Uterus (tissue), 2 donors: ENCODE measurements at regions not wholly inside any gene's neighbourhood (a gene's known extent, or its start where the extent isn't known, plus 50 kb on each side); places are given as distances from the start of the nearest gene placed in this dataset.

Experiments used
- CTCF ChIP-seq, 4 experiments: fragments of 200-600 bp in 2 of 4; fragments of 450-650 bp in 2 of 4; sonication (generic) in 2 of 4; IDR thresholded peaks; one replicate each; pipeline ENCODE4 v1.5.1; 2016 to 2019; ENCODE audit warnings: antibody characterized with exemption in 4 of 4, mild to moderate bottlenecking in 2 of 4, moderate library complexity in 1 of 4
- POLR2A ChIP-seq, 2 donors: fragments of 450-650 bp; IDR thresholded peaks; one replicate each; pipeline ENCODE4 v1.6.1; 2016; ENCODE audit warnings: antibody characterized with exemption in 2 of 2, mild to moderate bottlenecking in 1 of 2, moderate library complexity in 1 of 2

GRCh38 chr11:92455210-92455790, 230.7 kb downstream of the FAT3 start:
- no peak for TF ChIP-seq CTCF (IDR thresholded peaks at IDR 0.05)
- no peak for TF ChIP-seq POLR2A (IDR thresholded peaks at IDR 0.05)
